ENCODE measurements at regions not wholly inside any gene's neighbourhood (a gene's known extent, or its start where the extent isn't known, plus 50 kb on each side); places are given as distances from the start of the nearest gene placed in this dataset.

DNA sequence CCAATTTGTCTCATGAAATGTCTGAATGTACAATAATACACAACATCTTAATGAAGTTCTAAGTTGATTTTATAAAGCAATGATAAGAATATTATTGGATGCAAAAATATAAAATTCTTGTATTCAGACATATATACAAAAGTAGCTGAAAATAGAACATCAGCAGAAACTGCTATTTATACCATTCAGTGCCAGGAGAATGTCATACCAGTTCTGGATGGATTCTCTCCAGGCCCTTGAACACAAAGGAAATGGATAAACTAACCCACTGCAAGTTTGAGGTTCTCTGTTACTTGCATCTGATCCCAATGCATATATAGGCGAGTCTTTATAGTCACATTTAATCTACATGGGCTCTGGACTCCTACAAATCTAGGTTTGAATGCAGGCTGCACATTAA is 126.3 kb upstream of the KLF3 start:
- no peak for FAIRE-seq
- Histone ChIP-seq H3K9me3 (ENCODE audit: low read length) (no peaks in the 10 kb centered on the region), H3K27me3 (ENCODE audit: control insufficient read depth in 1 of 2, insufficient read depth in 2 of 2, low read length in 2 of 2) (no peaks in the 10 kb centered on the region; a peak in 1 of 5 replicates), H3K4me1 (ENCODE audit: insufficient read depth, low read length) (peaks cover 11% of the 10 kb centered on the region; the same call in 1 of the 2 replicates), H3K9ac (ENCODE audit: insufficient read depth, low read depth, low read length) (no peak overlapping the region), H3K27ac (ENCODE audit: extremely low read length, insufficient read depth, low read length) (no peak overlapping the region), H3K36me3 (replicated peaks in 1 of 2; ENCODE audit: control insufficient read depth in 1 of 2, insufficient read depth in 2 of 2, low read length in 2 of 2) (no peaks in the 10 kb centered on the region), H4K20me1 (ENCODE audit: insufficient read depth, low read length) (no peaks in the 10 kb centered on the region), H3K4me2 (ENCODE audit: low read depth, low read length) (no peak overlapping the region), H2AFZ (ENCODE audit: low read length) (no peak overlapping the region), H3K79me2 (ENCODE audit: insufficient read depth, low read length) (no peaks in the 10 kb centered on the region), H3K4me3 (replicated peaks in 1 of 3; ENCODE audit: insufficient read depth in 1 of 3, low read depth in 2 of 3, low read length in 3 of 3) (no peak overlapping the region)
- CTCF ChIA-PET (ENCODE audit: low intra/inter-chr PET ratio, low total read pairs) = no interaction called here
- WGBS (ENCODE audit: low lambda C conversion rate) = 7% methylated on average over 1 of the region's 1 CpG
- POLR2A ChIA-PET = no interaction called here
- BruUV-seq (replicated peaks) = no TSS peak
- no peak for DNase-seq (ENCODE audit: low spot score)
- in situ Hi-C loops (cut with HindIII; ENCODE audit: extremely low pct_ligation_motif_present, low pct_unique_long_range_greater_than_20kb) (no loop called here), intact Hi-C loops (cut with micrococcal nuclease; ENCODE audit: unreplicated experiment) (no loop called here)
- ATAC-seq = no peak
- TF ChIP-seq, protein P1, sequence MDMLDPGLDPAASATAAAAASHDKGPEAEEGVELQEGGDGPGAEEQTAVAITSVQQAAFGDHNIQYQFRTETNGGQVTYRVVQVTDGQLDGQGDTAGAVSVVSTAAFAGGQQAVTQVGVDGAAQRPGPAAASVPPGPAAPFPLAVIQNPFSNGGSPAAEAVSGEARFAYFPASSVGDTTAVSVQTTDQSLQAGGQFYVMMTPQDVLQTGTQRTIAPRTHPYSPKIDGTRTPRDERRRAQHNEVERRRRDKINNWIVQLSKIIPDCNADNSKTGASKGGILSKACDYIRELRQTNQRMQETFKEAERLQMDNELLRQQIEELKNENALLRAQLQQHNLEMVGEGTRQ (IDR thresholded peaks at IDR 0.05; ENCODE audit: low read depth, low read length) = no peak
- TF ChIP-seq, protein P1 (CRISPR knock-in tag; IDR thresholded peaks at IDR 0.05; ENCODE audit: borderline replicate concordance) = no peak
- TF ChIP-seq, protein P2, sequence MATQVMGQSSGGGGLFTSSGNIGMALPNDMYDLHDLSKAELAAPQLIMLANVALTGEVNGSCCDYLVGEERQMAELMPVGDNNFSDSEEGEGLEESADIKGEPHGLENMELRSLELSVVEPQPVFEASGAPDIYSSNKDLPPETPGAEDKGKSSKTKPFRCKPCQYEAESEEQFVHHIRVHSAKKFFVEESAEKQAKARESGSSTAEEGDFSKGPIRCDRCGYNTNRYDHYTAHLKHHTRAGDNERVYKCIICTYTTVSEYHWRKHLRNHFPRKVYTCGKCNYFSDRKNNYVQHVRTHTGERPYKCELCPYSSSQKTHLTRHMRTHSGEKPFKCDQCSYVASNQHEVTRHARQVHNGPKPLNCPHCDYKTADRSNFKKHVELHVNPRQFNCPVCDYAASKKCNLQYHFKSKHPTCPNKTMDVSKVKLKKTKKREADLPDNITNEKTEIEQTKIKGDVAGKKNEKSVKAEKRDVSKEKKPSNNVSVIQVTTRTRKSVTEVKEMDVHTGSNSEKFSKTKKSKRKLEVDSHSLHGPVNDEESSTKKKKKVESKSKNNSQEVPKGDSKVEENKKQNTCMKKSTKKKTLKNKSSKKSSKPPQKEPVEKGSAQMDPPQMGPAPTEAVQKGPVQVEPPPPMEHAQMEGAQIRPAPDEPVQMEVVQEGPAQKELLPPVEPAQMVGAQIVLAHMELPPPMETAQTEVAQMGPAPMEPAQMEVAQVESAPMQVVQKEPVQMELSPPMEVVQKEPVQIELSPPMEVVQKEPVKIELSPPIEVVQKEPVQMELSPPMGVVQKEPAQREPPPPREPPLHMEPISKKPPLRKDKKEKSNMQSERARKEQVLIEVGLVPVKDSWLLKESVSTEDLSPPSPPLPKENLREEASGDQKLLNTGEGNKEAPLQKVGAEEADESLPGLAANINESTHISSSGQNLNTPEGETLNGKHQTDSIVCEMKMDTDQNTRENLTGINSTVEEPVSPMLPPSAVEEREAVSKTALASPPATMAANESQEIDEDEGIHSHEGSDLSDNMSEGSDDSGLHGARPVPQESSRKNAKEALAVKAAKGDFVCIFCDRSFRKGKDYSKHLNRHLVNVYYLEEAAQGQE (IDR thresholded peaks at IDR 0.05; ENCODE audit: borderline replicate concordance in 1 of 2, low read depth in 1 of 2, low read length in 2 of 2) = no peak
- no peak for TF ChIP-seq HOXA7 (CRISPR knock-in tag; IDR thresholded peaks at IDR 0.05)
- TF ChIP-seq, protein P3, sequence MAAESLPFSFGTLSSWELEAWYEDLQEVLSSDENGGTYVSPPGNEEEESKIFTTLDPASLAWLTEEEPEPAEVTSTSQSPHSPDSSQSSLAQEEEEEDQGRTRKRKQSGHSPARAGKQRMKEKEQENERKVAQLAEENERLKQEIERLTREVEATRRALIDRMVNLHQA (CRISPR knock-in tag; IDR thresholded peaks at IDR 0.05) = no peak
- no peak for TF ChIP-seq KLF15 (CRISPR knock-in tag; IDR thresholded peaks at IDR 0.05; ENCODE audit: borderline replicate concordance)
- TF ChIP-seq KDM1A (CRISPR knock-in tag; IDR thresholded peaks at IDR 0.05) = no peak
- TF ChIP-seq, protein P4, sequence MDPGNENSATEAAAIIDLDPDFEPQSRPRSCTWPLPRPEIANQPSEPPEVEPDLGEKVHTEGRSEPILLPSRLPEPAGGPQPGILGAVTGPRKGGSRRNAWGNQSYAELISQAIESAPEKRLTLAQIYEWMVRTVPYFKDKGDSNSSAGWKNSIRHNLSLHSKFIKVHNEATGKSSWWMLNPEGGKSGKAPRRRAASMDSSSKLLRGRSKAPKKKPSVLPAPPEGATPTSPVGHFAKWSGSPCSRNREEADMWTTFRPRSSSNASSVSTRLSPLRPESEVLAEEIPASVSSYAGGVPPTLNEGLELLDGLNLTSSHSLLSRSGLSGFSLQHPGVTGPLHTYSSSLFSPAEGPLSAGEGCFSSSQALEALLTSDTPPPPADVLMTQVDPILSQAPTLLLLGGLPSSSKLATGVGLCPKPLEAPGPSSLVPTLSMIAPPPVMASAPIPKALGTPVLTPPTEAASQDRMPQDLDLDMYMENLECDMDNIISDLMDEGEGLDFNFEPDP (CRISPR knock-in tag; conservative IDR thresholded peaks at IDR 0.05) = no peak
- TF ChIP-seq, protein P5, sequence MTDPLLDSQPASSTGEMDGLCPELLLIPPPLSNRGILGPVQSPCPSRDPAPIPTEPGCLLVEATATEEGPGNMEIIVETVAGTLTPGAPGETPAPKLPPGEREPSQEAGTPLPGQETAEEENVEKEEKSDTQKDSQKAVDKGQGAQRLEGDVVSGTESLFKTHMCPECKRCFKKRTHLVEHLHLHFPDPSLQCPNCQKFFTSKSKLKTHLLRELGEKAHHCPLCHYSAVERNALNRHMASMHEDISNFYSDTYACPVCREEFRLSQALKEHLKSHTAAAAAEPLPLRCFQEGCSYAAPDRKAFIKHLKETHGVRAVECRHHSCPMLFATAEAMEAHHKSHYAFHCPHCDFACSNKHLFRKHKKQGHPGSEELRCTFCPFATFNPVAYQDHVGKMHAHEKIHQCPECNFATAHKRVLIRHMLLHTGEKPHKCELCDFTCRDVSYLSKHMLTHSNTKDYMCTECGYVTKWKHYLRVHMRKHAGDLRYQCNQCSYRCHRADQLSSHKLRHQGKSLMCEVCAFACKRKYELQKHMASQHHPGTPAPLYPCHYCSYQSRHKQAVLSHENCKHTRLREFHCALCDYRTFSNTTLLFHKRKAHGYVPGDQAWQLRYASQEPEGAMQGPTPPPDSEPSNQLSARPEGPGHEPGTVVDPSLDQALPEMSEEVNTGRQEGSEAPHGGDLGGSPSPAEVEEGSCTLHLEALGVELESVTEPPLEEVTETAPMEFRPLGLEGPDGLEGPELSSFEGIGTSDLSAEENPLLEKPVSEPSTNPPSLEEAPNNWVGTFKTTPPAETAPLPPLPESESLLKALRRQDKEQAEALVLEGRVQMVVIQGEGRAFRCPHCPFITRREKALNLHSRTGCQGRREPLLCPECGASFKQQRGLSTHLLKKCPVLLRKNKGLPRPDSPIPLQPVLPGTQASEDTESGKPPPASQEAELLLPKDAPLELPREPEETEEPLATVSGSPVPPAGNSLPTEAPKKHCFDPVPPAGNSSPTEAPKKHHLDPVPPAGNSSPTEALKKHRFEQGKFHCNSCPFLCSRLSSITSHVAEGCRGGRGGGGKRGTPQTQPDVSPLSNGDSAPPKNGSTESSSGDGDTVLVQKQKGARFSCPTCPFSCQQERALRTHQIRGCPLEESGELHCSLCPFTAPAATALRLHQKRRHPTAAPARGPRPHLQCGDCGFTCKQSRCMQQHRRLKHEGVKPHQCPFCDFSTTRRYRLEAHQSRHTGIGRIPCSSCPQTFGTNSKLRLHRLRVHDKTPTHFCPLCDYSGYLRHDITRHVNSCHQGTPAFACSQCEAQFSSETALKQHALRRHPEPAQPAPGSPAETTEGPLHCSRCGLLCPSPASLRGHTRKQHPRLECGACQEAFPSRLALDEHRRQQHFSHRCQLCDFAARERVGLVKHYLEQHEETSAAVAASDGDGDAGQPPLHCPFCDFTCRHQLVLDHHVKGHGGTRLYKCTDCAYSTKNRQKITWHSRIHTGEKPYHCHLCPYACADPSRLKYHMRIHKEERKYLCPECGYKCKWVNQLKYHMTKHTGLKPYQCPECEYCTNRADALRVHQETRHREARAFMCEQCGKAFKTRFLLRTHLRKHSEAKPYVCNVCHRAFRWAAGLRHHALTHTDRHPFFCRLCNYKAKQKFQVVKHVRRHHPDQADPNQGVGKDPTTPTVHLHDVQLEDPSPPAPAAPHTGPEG (CRISPR knock-in tag; IDR thresholded peaks at IDR 0.05) = no peak
- no peak for TF ChIP-seq ZNF737 (CRISPR knock-in tag; IDR thresholded peaks at IDR 0.05; ENCODE audit: borderline replicate concordance)
